ENCODE measurements at regions not wholly inside any gene's neighbourhood (a gene's known extent, or its start where the extent isn't known, plus 50 kb on each side); places are given as distances from the start of the nearest gene placed in this dataset.

- Histone ChIP-seq H3K4me1 (ENCODE audit: control insufficient read depth in 5 of 5, insufficient read depth in 5 of 5, low read length in 5 of 5) (peaks cover 0 to 8% (median 0%) of the 10 kb centered on the region in 5 donors), H3K9ac (ENCODE audit: insufficient read depth in 1 of 2, low read length in 2 of 2) (no peak overlapping the region), H3K36me3 (ENCODE audit: control insufficient read depth in 4 of 4, insufficient read depth in 4 of 4, low read length in 4 of 4) (no peaks in the 10 kb centered on the region), H3K27me3 (ENCODE audit: control insufficient read depth in 3 of 3, insufficient read depth in 3 of 3, low read length in 2 of 3) (no peaks in the 10 kb centered on the region), H3K4me3 (no peak overlapping the region), H3K27ac (ENCODE audit: low read depth in 1 of 2, low read length in 1 of 2) (no peak overlapping the region), H3K9me3 (ENCODE audit: control insufficient read depth in 4 of 4, insufficient read depth in 3 of 4, low read length in 3 of 4) (no peaks in the 10 kb centered on the region)
- no peak for TF ChIP-seq CTCF (IDR thresholded peaks at IDR 0.05; ENCODE audit: control extremely low read depth, extremely low read depth)
- DNase-seq (no peak), ATAC-seq (ENCODE audit: insufficient read depth, low FRiP score) (no peak)
Observed at GRCh38 chr5:45179686-45180085, 370.9 kb downstream of the MRPS30 start.

GRCh38 chr5:45189042-45189441 lies 380.3 kb downstream of the MRPS30 start:
- TF ChIP-seq CTCF (IDR thresholded peaks at IDR 0.05; ENCODE audit: control extremely low read depth, extremely low read depth) = no peak
- H3K27me3 ChIP-seq (ENCODE audit: control insufficient read depth in 3 of 3, insufficient read depth in 3 of 3, low read length in 2 of 3) = no peaks in the 10 kb centered on the region
- no peak overlapping the region for H3K9ac ChIP-seq (ENCODE audit: insufficient read depth in 1 of 2, low read length in 2 of 2)
- H3K36me3 ChIP-seq (ENCODE audit: control insufficient read depth in 4 of 4, insufficient read depth in 4 of 4, low read length in 4 of 4) = no peaks in the 10 kb centered on the region
- ATAC-seq (ENCODE audit: insufficient read depth, low FRiP score) (no peak), DNase-seq (no peak)
- no peaks in the 10 kb centered on the region for H3K9me3 ChIP-seq (ENCODE audit: control insufficient read depth in 4 of 4, insufficient read depth in 3 of 4, low read length in 3 of 4)
- no peak overlapping the region for H3K4me3 ChIP-seq
- H3K27ac ChIP-seq (ENCODE audit: low read depth in 1 of 2, low read length in 1 of 2) = no peak overlapping the region
- H3K4me1 ChIP-seq (ENCODE audit: control insufficient read depth in 5 of 5, insufficient read depth in 5 of 5, low read length in 5 of 5) = no peaks in the 10 kb centered on the region

GRCh38 chr5:45189481-45189880 lies 380.7 kb downstream of the MRPS30 start:
- H3K36me3 ChIP-seq (ENCODE audit: control insufficient read depth in 4 of 4, insufficient read depth in 4 of 4, low read length in 4 of 4) = no peaks in the 10 kb centered on the region
- TF ChIP-seq CTCF (IDR thresholded peaks at IDR 0.05; ENCODE audit: control extremely low read depth, extremely low read depth) = no peak
- H3K27me3 ChIP-seq (ENCODE audit: control insufficient read depth in 3 of 3, insufficient read depth in 3 of 3, low read length in 2 of 3) = no peaks in the 10 kb centered on the region
- 37 to 54% methylated on average over 5 of the region's 5 CpGs for WGBS, 2 donors
- no peak overlapping the region for H3K9ac ChIP-seq (ENCODE audit: insufficient read depth in 1 of 2, low read length in 2 of 2)
- H3K27ac ChIP-seq (ENCODE audit: low read depth in 1 of 2, low read length in 1 of 2) = no peak overlapping the region
- H3K9me3 ChIP-seq (ENCODE audit: control insufficient read depth in 4 of 4, insufficient read depth in 3 of 4, low read length in 3 of 4) = no peaks in the 10 kb centered on the region
- H3K4me1 ChIP-seq (ENCODE audit: control insufficient read depth in 5 of 5, insufficient read depth in 5 of 5, low read length in 5 of 5) = no peaks in the 10 kb centered on the region
- H3K4me3 ChIP-seq = no peak overlapping the region
- ATAC-seq (ENCODE audit: insufficient read depth, low FRiP score) = no peak
- DNase-seq = peak in 1 of 3 donors; percentile 12

- TF ChIP-seq CTCF (IDR thresholded peaks at IDR 0.05; ENCODE audit: control extremely low read depth, extremely low read depth) = no peak
- ATAC-seq (ENCODE audit: insufficient read depth, low FRiP score) (no peak), DNase-seq (peak in 2 of 3 donors; percentile 22 to 51)
- Histone ChIP-seq H3K9ac (ENCODE audit: insufficient read depth in 1 of 2, low read length in 2 of 2) (no peak overlapping the region), H3K4me3 (no peak overlapping the region), H3K27me3 (ENCODE audit: control insufficient read depth in 3 of 3, insufficient read depth in 3 of 3, low read length in 2 of 3) (no peaks in the 10 kb centered on the region), H3K4me1 (ENCODE audit: control insufficient read depth in 5 of 5, insufficient read depth in 5 of 5, low read length in 5 of 5) (no peaks in the 10 kb centered on the region), H3K27ac (ENCODE audit: low read depth in 1 of 2, low read length in 1 of 2) (no peak overlapping the region), H3K9me3 (ENCODE audit: control insufficient read depth in 4 of 4, insufficient read depth in 3 of 4, low read length in 3 of 4) (no peaks in the 10 kb centered on the region), H3K36me3 (ENCODE audit: control insufficient read depth in 4 of 4, insufficient read depth in 4 of 4, low read length in 4 of 4) (no peaks in the 10 kb centered on the region)
- WGBS, 2 donors = 86 to 93% methylated on average over 1 of the region's 1 CpG
Observed at GRCh38 chr5:45195026-45195425, 386.3 kb downstream of the MRPS30 start.

Measured in lung (tissue), 11 donors.